ENCODE measurements at regions not wholly inside any gene's neighbourhood (a gene's known extent, or its start where the extent isn't known, plus 50 kb on each side); places are given as distances from the start of the nearest gene placed in this dataset.
A peak's percentile ranks its signal among the peaks of the same experiment; 100 is the strongest.

- H3K27me3 Mint-ChIP-seq (ENCODE audit: insufficient read depth): no peaks in the 10 kb centered on the region; the same call in none of the 2 replicates
- H3K4me1 Mint-ChIP-seq (ENCODE audit: low read depth): peaks cover 50% of the 10 kb centered on the region
- peaks cover 8% of the 10 kb centered on the region; the same call in 1 of the 2 replicates for H3K36me3 Mint-ChIP-seq (ENCODE audit: low read depth)
- H3K4me3 Mint-ChIP-seq: peak overlapping the region; percentile 85
- TF ChIP-seq, protein P1, sequence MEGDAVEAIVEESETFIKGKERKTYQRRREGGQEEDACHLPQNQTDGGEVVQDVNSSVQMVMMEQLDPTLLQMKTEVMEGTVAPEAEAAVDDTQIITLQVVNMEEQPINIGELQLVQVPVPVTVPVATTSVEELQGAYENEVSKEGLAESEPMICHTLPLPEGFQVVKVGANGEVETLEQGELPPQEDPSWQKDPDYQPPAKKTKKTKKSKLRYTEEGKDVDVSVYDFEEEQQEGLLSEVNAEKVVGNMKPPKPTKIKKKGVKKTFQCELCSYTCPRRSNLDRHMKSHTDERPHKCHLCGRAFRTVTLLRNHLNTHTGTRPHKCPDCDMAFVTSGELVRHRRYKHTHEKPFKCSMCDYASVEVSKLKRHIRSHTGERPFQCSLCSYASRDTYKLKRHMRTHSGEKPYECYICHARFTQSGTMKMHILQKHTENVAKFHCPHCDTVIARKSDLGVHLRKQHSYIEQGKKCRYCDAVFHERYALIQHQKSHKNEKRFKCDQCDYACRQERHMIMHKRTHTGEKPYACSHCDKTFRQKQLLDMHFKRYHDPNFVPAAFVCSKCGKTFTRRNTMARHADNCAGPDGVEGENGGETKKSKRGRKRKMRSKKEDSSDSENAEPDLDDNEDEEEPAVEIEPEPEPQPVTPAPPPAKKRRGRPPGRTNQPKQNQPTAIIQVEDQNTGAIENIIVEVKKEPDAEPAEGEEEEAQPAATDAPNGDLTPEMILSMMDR (IDR thresholded peaks at IDR 0.05): no peak
- peak; percentile 67 for DNase-seq
- H3K9me3 Mint-ChIP-seq: no peaks in the 10 kb centered on the region; the same call in 1 of the 2 replicates
- H3K27ac Mint-ChIP-seq: peak overlapping the region; percentile 97
Observed at GRCh38 chr15:92810418-92811138, 89.5 kb upstream of the CHD2 start.

DNA sequence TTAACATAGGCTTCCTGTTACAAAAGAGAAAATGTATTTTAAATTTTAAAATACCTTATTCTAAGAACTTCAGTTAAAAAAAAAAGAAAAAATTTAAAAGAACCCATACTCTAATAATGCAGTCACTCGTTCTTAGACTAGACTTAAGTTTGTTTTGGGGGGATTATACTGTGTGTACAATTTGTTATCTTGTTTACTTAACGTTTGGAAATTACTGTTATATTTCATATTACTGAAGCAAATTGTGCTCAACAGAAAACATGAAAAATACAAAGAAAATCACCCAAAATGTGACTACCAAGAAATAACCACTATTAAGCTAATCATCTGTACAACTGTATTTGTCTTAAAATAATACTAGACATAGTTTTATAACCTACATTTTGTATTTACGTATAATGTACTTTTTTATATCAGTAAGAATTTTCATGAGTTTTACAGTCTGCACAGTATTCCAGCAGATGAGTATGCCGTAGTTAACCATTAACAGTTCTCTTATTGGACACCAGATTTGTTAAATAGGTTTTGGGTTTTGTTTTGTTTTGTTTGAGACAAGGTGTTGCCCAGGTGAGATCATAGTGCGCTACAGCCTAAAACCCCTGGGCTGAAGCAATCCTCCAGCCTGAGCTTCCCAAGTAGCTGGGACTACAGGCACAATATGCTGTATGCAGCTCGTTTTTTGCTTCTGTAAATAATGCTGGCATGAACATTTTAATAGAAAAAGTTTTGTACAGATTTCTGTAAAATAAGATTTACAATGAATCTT lies 88.8 kb upstream of the CHD2 start:
- Mint-ChIP-seq H3K4me1 (ENCODE audit: low read depth) (peaks cover 48% of the 10 kb centered on the region), H3K4me3 (peak overlapping the region; percentile 85), H3K27me3 (ENCODE audit: insufficient read depth) (no peaks in the 10 kb centered on the region; the same call in none of the 2 replicates)

GRCh38 chr15:92812271-92812670 lies 87.9 kb upstream of the CHD2 start:
- H3K27ac Mint-ChIP-seq: no peak overlapping the region
- H3K4me3 Mint-ChIP-seq: no peak overlapping the region
- H3K9me3 Mint-ChIP-seq: no peaks in the 10 kb centered on the region
- peaks cover 4% of the 10 kb centered on the region; the same call in 1 of the 2 replicates for H3K36me3 Mint-ChIP-seq (ENCODE audit: low read depth)
- TF ChIP-seq, protein P1 (IDR thresholded peaks at IDR 0.05): no peak
- peaks cover 45% of the 10 kb centered on the region for H3K4me1 Mint-ChIP-seq (ENCODE audit: low read depth)
- H3K27me3 Mint-ChIP-seq (ENCODE audit: insufficient read depth): no peaks in the 10 kb centered on the region; the same call in none of the 2 replicates
- DNase-seq: no peak

More for the DNA sequence above, 88.8 kb upstream of the CHD2 start:
- Mint-ChIP-seq H3K9me3 (no peaks in the 10 kb centered on the region; the same call in 1 of the 2 replicates), H3K27ac (peak overlapping the region; percentile 97; the same call in 1 of the 2 replicates), H3K36me3 (ENCODE audit: low read depth) (peaks cover 6% of the 10 kb centered on the region; the same call in 1 of the 2 replicates)
- DNase-seq: no peak
- TF ChIP-seq, protein P1 (IDR thresholded peaks at IDR 0.05): no peak

GRCh38 chr15:92813485-92813884 lies 86.6 kb upstream of the CHD2 start:
- no peaks in the 10 kb centered on the region for H3K36me3 Mint-ChIP-seq (ENCODE audit: low read depth)
- TF ChIP-seq, protein P1 (IDR thresholded peaks at IDR 0.05): no peak
- no peak overlapping the region for H3K4me3 Mint-ChIP-seq
- H3K27ac Mint-ChIP-seq: no peak overlapping the region
- H3K9me3 Mint-ChIP-seq: no peaks in the 10 kb centered on the region
- no peaks in the 10 kb centered on the region; the same call in 1 of the 2 replicates for H3K27me3 Mint-ChIP-seq (ENCODE audit: insufficient read depth)
- no peak for DNase-seq
- peaks cover 40% of the 10 kb centered on the region for H3K4me1 Mint-ChIP-seq (ENCODE audit: low read depth)

DNA sequence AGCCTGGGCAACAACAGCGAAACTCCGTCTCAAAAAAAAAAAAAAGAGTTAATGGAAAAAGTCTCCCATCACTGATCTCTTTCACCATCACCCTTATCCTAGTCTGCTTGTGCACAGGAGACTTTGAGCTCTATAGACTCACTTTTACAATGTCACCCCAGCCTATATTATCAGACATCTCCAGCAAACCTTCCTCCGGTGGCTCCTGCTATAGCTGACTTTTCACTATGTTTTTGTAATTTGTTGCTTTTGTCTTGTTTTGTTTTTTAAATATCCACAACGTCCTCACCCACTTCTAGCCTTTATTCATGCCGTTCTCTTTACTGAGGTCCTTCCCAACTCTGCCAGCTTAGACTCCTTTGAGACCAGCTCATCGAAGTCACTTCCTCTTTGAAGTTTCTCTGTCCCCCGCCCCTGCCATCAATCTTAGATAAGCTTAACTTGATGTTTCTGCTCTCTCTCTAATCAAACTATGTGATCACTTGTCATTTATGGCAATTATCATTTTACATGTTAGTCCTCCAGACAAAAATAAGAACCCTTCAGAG lies 82.7 kb upstream of the CHD2 start:
- no peaks in the 10 kb centered on the region for H3K36me3 Mint-ChIP-seq (ENCODE audit: low read depth)
- H3K27ac Mint-ChIP-seq: no peak overlapping the region
- TF ChIP-seq, protein P1 (IDR thresholded peaks at IDR 0.05): no peak
- H3K4me3 Mint-ChIP-seq: no peak overlapping the region
- DNase-seq: no peak
- no peaks in the 10 kb centered on the region; the same call in 1 of the 2 replicates for H3K27me3 Mint-ChIP-seq (ENCODE audit: insufficient read depth)
- H3K4me1 Mint-ChIP-seq (ENCODE audit: low read depth): peaks cover 35% of the 10 kb centered on the region
- no peaks in the 10 kb centered on the region for H3K9me3 Mint-ChIP-seq

Data from HFFc6 (cell line).